Endothelial cell of umbilical vein (primary cell): ENCODE measurements at regions not wholly inside any gene's neighbourhood (a gene's known extent, or its start where the extent isn't known, plus 50 kb on each side); places are given as distances from the start of the nearest gene placed in this dataset.

Experiments used
- BruUV-seq: library from RNA; stranded (reverse); fragments of 400-500 nt; replicated peaks from 2 replicates; lab custom pipeline; 2021; lab: Mats Ljungman, UMichigan
- CTCF ChIA-PET: fragments of 300-600, 350-600 bp; sonication (Branson Sonifier 250); formaldehyde crosslinking; loops from one replicate; lab custom pipeline; 2021; ENCODE audit warnings: antibody characterized with exemption, inconsistent platforms; lab: Charles Lee
- POLR2A ChIA-PET: fragments of 300-600, 350-600 bp; sonication (Branson Sonifier 250); formaldehyde crosslinking; loops from one replicate; lab custom pipeline; 2021; ENCODE audit warnings: antibody characterized with exemption, inconsistent platforms; lab: Charles Lee
- DNase-seq: peaks from one replicate; pipeline ENCODE4 v3.0.0-alpha.2; 2011; ENCODE audit warnings: low read depth, low spot score
- FAIRE-seq: peaks from 2 replicates; lab custom pipeline; 2011; peaks lifted over from hg19 to GRCh38; lab: Jason Lieb, UNC
- H2AFZ ChIP-seq: 2 replicates; pipeline ENCODE4 v1.6.0; 2012; ENCODE audit warnings: low read depth, low read length, control low read depth, inconsistent platforms
- H3K27ac ChIP-seq: 2 replicates; pipeline ENCODE4 v1.5.1; 2011; ENCODE audit warnings: low read depth, mild to moderate bottlenecking, control low read depth, low read length, moderate library complexity; ENCODE audit not compliant: insufficient read depth
- H3K27me3 ChIP-seq, 2 experiments: 2 replicates each; pipeline versions ENCODE4 v1.6.0 to v1.6.1; 2011; ENCODE audit warnings: low read length in 2 of 2, mixed read lengths in 1 of 2; ENCODE audit not compliant: control insufficient read depth in 2 of 2, insufficient read depth in 2 of 2
- H3K36me3 ChIP-seq, 2 experiments: 2 replicates in 1 of 2; 3 replicates in 1 of 2; pipeline ENCODE4 v1.5.1; 2011; ENCODE audit warnings: low read length in 2 of 2, mild to moderate bottlenecking in 1 of 2, moderate library complexity in 1 of 2; ENCODE audit not compliant: control insufficient read depth in 2 of 2, insufficient read depth in 2 of 2; ENCODE audit errors: extremely low read depth in 1 of 2
- H3K4me1 ChIP-seq: 3 replicates; pipeline ENCODE4 v1.5.1; 2011; ENCODE audit warnings: mild to moderate bottlenecking, low read length; ENCODE audit not compliant: control insufficient read depth, insufficient read depth; ENCODE audit errors: extremely low read depth
- H3K4me2 ChIP-seq: 2 replicates; pipeline ENCODE4 v1.6.1; 2011; ENCODE audit warnings: low read length, control low read depth, mixed read lengths; ENCODE audit not compliant: insufficient read depth
- H3K4me3 ChIP-seq, 3 experiments: fragments of 200-600 bp in 1 of 3; sonication (generic), shearing (Covaris generic) in 1 of 3; replicated peaks in 1 of 3; 2 replicates each; pipeline ENCODE4 v1.5.1; 2011 to 2016; ENCODE audit warnings: control low read depth in 3 of 3, low read length in 3 of 3, mild to moderate bottlenecking in 2 of 3, inconsistent platforms in 1 of 3, low read depth in 1 of 3, moderate library complexity in 1 of 3; ENCODE audit not compliant: insufficient read depth in 1 of 3
- H3K79me2 ChIP-seq: 2 replicates; pipeline ENCODE4 v1.6.0; 2012; ENCODE audit warnings: low read length, inconsistent platforms; ENCODE audit not compliant: control insufficient read depth, insufficient read depth
- H3K9ac ChIP-seq: replicated peaks from 2 replicates; pipeline ENCODE3; 2011; ENCODE audit warnings: low read length, control low read depth; ENCODE audit not compliant: insufficient read depth; ENCODE audit errors: extremely low read depth
- H3K9me1 ChIP-seq: replicated peaks from 3 replicates; pipeline ENCODE4 v1.6.0; 2011; ENCODE audit warnings: mild to moderate bottlenecking, low read length; ENCODE audit not compliant: control insufficient read depth, insufficient read depth; ENCODE audit errors: extremely low read depth
- H3K9me3 ChIP-seq: replicated peaks from 2 replicates; pipeline ENCODE4 v1.5.1; 2012; ENCODE audit warnings: low read length, inconsistent platforms; ENCODE audit not compliant: control insufficient read depth, insufficient read depth
- H4K20me1 ChIP-seq: replicated peaks from 2 replicates; pipeline ENCODE3; 2011; ENCODE audit warnings: mild to moderate bottlenecking, low read length; ENCODE audit not compliant: control insufficient read depth, insufficient read depth; ENCODE audit errors: extremely low read depth
- CTCF ChIP-seq, 2 donors: IDR thresholded peaks; 1 replicate in 1 of 2; 2 replicates in 1 of 2; pipeline ENCODE4 v1.5.1; 2011; ENCODE audit warnings: low read length in 2 of 2, mild to moderate bottlenecking in 2 of 2, moderate library complexity in 2 of 2, control low read depth in 1 of 2, inconsistent platforms in 1 of 2, low read depth in 1 of 2; ENCODE audit not compliant: insufficient read depth in 1 of 2; ENCODE audit errors: extremely low read depth in 1 of 2
- EZH2 ChIP-seq: IDR thresholded peaks from 2 replicates; pipeline ENCODE4 v1.6.1; 2012; ENCODE audit warnings: borderline replicate concordance, low read depth, mild to moderate bottlenecking, moderate library complexity, low read length, inconsistent platforms; ENCODE audit not compliant: severe bottlenecking
- FOS ChIP-seq: IDR thresholded peaks from 2 replicates; pipeline ENCODE4 v1.6.1; 2011; ENCODE audit warnings: mild to moderate bottlenecking, low read length, moderate library complexity, borderline replicate concordance; ENCODE audit not compliant: insufficient read depth
- GATA2 ChIP-seq: IDR thresholded peaks from 2 replicates; pipeline ENCODE4 v1.7.0; 2011; ENCODE audit warnings: low read depth, mild to moderate bottlenecking, moderate library complexity, mixed read lengths, low read length; ENCODE audit not compliant: insufficient read length, insufficient read depth
- JUN ChIP-seq: IDR thresholded peaks from 2 replicates; pipeline ENCODE4 v1.6.1; 2011; ENCODE audit warnings: borderline replicate concordance, low read depth; ENCODE audit not compliant: insufficient read length, insufficient read depth
- MYC ChIP-seq: IDR thresholded peaks from one replicate; pipeline ENCODE4 v1.6.1; 2011; ENCODE audit warnings: mild to moderate bottlenecking, low read depth, low read length
- POLR2A ChIP-seq: IDR thresholded peaks from 2 replicates; pipeline ENCODE4 v1.6.1; 2012; ENCODE audit warnings: low read depth, mild to moderate bottlenecking, control low read depth, low read length
- POLR2AphosphoS5 ChIP-seq: IDR thresholded peaks from 2 replicates; pipeline ENCODE4 v1.6.1; 2012; ENCODE audit warnings: low read depth, mild to moderate bottlenecking, control low read depth, low read length, moderate library complexity; ENCODE audit not compliant: insufficient read depth
- dilution Hi-C: fragments of 300-500 bp; cut with MboI; formaldehyde crosslinking; loops from one replicate; pipeline ENCODE4 v1.15.0; 2019; ENCODE audit warnings: low sequenced_read_pairs; ENCODE audit not compliant: extremely low pct_ligation_motif_present
- intact Hi-C: fragments of 100-400 bp; cut with micrococcal nuclease; formaldehyde crosslinking; loops from one replicate; pipeline ENCODE4 v1.10.0; 2022
- TF ChIP-seq, protein P1 (sequence below): IDR thresholded peaks from 2 replicates; pipeline ENCODE4 v1.6.1; 2011; ENCODE audit not compliant: insufficient read depth, insufficient read length

DNA sequence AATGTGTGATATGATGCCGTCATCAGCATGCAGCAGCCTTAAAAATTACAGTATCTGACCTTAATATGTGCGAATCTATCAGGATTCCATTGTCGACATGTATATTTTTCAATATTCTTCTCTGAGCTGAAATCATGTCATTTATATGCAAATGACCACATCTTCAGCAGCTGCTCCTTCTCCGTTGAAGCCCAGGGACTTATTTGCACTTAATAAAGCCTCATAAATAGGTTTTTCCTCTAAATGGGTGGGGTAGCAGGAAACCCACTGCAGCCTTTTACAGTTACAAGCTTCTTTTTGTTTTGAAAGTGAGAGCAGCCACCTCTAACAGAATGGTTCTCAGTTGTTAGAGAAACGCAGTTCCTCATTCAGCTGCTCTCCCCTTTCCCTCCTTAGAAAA, 178.8 kb upstream of the ZNF644 start:
- no peaks in the 10 kb centered on the region for H3K4me1 ChIP-seq
- H3K27ac ChIP-seq, result no peak overlapping the region
- POLR2A ChIA-PET, result no interaction called here
- H3K27me3 ChIP-seq, result peaks cover 0 to 2% of the 10 kb centered on the region in 2 experiments
- H3K4me2 ChIP-seq, result no peak overlapping the region
- H3K36me3 ChIP-seq, result no peaks in the 10 kb centered on the region
- dilution Hi-C loops, result no loop called here
- TF ChIP-seq GATA2 (no peak), POLR2AphosphoS5 (no peak), FOS (no peak), POLR2A (no peak), JUN (no peak), MYC (no peak), EZH2 (no peak), CTCF (IDR thresholded peaks at IDR 0.05; ENCODE audit: extremely low read depth in 1 of 2, insufficient read depth in 1 of 2, low read depth in 1 of 2, low read length in 2 of 2) (no peak)
- TF ChIP-seq, protein P1, sequence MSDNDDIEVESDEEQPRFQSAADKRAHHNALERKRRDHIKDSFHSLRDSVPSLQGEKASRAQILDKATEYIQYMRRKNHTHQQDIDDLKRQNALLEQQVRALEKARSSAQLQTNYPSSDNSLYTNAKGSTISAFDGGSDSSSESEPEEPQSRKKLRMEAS, result no peak
- H3K9me1 ChIP-seq, result no peaks in the 10 kb centered on the region
- CTCF ChIA-PET, result interaction anchor here (0.7 to 1.7 kb wide), 3 partner anchors 26 to 35 kb away, joined by 3 to 7 read pairs (median 7); no protein-coding TSS in a partner anchor
- no peaks in the 10 kb centered on the region for H4K20me1 ChIP-seq
- FAIRE-seq, result no peak
- no peak overlapping the region for H2AFZ ChIP-seq
- no TSS peak for BruUV-seq
- no peak overlapping the region for H3K9ac ChIP-seq
- H3K79me2 ChIP-seq, result no peaks in the 10 kb centered on the region
- no peak for DNase-seq
- no peak overlapping the region for H3K4me3 ChIP-seq
- intact Hi-C loops, result no loop called here
- no peaks in the 10 kb centered on the region for H3K9me3 ChIP-seq
